ENCODE measurements at regions not wholly inside any gene's neighbourhood (a gene's known extent, or its start where the extent isn't known, plus 50 kb on each side); places are given as distances from the start of the nearest gene placed in this dataset.
"Not testable (repeated sequence)": the region's sequence is repeated elsewhere in the genome, so short reads cannot be mapped to it uniquely, and the experiment has no call there.

- no peak for DNase-seq (ENCODE audit: low read depth)
Measured at GRCh38 chr7:114802632-114803031, 119.3 kb upstream of the MDFIC start.

- DNase-seq (ENCODE audit: low read depth), result no peak
Measured at GRCh38 chr7:114806590-114807162, 115.2 kb upstream of the MDFIC start.

- no peak for DNase-seq (ENCODE audit: low read depth)
Measured at GRCh38 chr7:114812570-114812969, 109.3 kb upstream of the MDFIC start.

- DNase-seq (ENCODE audit: low read depth), result no peak
Measured at GRCh38 chr7:114813624-114814023, 108.3 kb upstream of the MDFIC start.

GRCh38 chr7:114817036-114817435 lies 104.9 kb upstream of the MDFIC start:
- DNase-seq (ENCODE audit: low read depth), result not testable (repeated sequence)

GRCh38 chr7:114818501-114818900 lies 103.4 kb upstream of the MDFIC start:
- peak; percentile 79 for DNase-seq (ENCODE audit: low read depth)

- DNase-seq (ENCODE audit: low read depth), result peak; percentile 98
Measured at GRCh38 chr7:114819616-114820362, 102.1 kb upstream of the MDFIC start.

GRCh38 chr7:114821030-114821900 lies 100.6 kb upstream of the MDFIC start:
- DNase-seq (ENCODE audit: low read depth), result no peak

GRCh38 chr7:114822131-114822530 lies 99.8 kb upstream of the MDFIC start:
- no peak for DNase-seq (ENCODE audit: low read depth)

- no peak for DNase-seq (ENCODE audit: low read depth)
Measured at GRCh38 chr7:114822844-114823243, 99.0 kb upstream of the MDFIC start.

GRCh38 chr7:114823290-114823689 lies 98.6 kb upstream of the MDFIC start:
- DNase-seq (ENCODE audit: low read depth), result no peak

- DNase-seq (ENCODE audit: low read depth), result peak; percentile 11
Measured at GRCh38 chr7:114825423-114825951, 96.4 kb upstream of the MDFIC start.

GRCh38 chr7:114830952-114831351 lies 90.9 kb upstream of the MDFIC start:
- no peak for DNase-seq (ENCODE audit: low read depth)

- DNase-seq (ENCODE audit: low read depth), result no peak
Measured at GRCh38 chr7:114832906-114833595, 88.8 kb upstream of the MDFIC start.

- no peak for DNase-seq (ENCODE audit: low read depth)
Measured at GRCh38 chr7:114835303-114835702, 86.6 kb upstream of the MDFIC start.

- DNase-seq (ENCODE audit: low read depth), result no peak
Measured at GRCh38 chr7:114835861-114836260, 86.0 kb upstream of the MDFIC start.

GRCh38 chr7:114842551-114843065 lies 79.3 kb upstream of the MDFIC start:
- no peak for DNase-seq (ENCODE audit: low read depth)

- no peak for DNase-seq (ENCODE audit: low read depth)
Measured at GRCh38 chr7:114843102-114843501, 78.8 kb upstream of the MDFIC start.

GRCh38 chr7:114851406-114852061 lies 70.4 kb upstream of the MDFIC start:
- DNase-seq (ENCODE audit: low read depth), result no peak

GRCh38 chr7:114852293-114852692 lies 69.6 kb upstream of the MDFIC start:
- DNase-seq (ENCODE audit: low read depth), result no peak

GRCh38 chr7:114853189-114853588 lies 68.7 kb upstream of the MDFIC start:
- DNase-seq (ENCODE audit: low read depth), result no peak

Measured in HT1080 (cell line).